IMR-90 (cell line): ENCODE measurements at regions not wholly inside any gene's neighbourhood (a gene's known extent, or its start where the extent isn't known, plus 50 kb on each side); places are given as distances from the start of the nearest gene placed in this dataset.

Experiments used
- ATAC-seq: fragments of 200-7000 bp; cut with Tn5 transposase; 2 replicates; pipeline ENCODE4 v1.9.1; 2020; ENCODE audit warnings: low read depth, mild to moderate bottlenecking, moderate library complexity
- BruUV-seq: library from RNA; stranded (reverse); fragments of 400-500 nt; replicated peaks from 2 replicates; lab custom pipeline; 2021; lab: Mats Ljungman, UMichigan
- CTCF ChIA-PET: fragments of 300-600 bp; formaldehyde crosslinking; extraction: SDS; loops from one replicate; lab custom pipeline; 2021; ENCODE audit warnings: antibody characterized with exemption; lab: Yijun Ruan, JAX
- POLR2A ChIA-PET: fragments of 300-600 bp; sonication (Branson Sonifier 250); formaldehyde crosslinking; loops from one replicate; lab custom pipeline; 2022; ENCODE audit warnings: antibody characterized with exemption; ENCODE audit not compliant: unreplicated experiment; lab: Charles Lee
- DNase-seq: peaks from one replicate; pipeline ENCODE4 v3.0.0; 2013
- H2AFZ ChIP-seq: replicated peaks from 2 replicates; pipeline ENCODE3; 2013; ENCODE audit warnings: low read length, mild to moderate bottlenecking; ENCODE audit not compliant: poor library complexity
- H2AK5ac ChIP-seq: 2 replicates; pipeline ENCODE4 v1.6.1; 2013; ENCODE audit warnings: low read depth, low read length, inconsistent platforms
- H2AK9ac ChIP-seq: replicated peaks from 2 replicates; pipeline ENCODE3; 2013; ENCODE audit warnings: mild to moderate bottlenecking, low read depth, low read length, moderate library complexity; ENCODE audit not compliant: poor library complexity
- H2BK120ac ChIP-seq: 2 replicates; pipeline ENCODE4 v1.6.1; 2013; ENCODE audit warnings: low read depth, low read length, inconsistent platforms
- H2BK15ac ChIP-seq: 3 replicates; pipeline ENCODE4 v1.6.1; 2013; ENCODE audit warnings: low read depth, low read length, inconsistent platforms
- H2BK20ac ChIP-seq: 2 replicates; pipeline ENCODE4 v1.6.1; 2013; ENCODE audit warnings: low read depth, mild to moderate bottlenecking, inconsistent platforms, low read length, moderate library complexity
- H2BK5ac ChIP-seq: 2 replicates; pipeline ENCODE4 v1.6.1; 2013; ENCODE audit warnings: mild to moderate bottlenecking, low read depth, low read length, inconsistent platforms; ENCODE audit not compliant: poor library complexity, severe bottlenecking
- H3K14ac ChIP-seq: replicated peaks from 2 replicates; pipeline ENCODE4 v1.6.1; 2013; ENCODE audit warnings: low read depth, low read length, inconsistent platforms
- H3K18ac ChIP-seq: 2 replicates; pipeline ENCODE4 v1.6.1; 2013; ENCODE audit warnings: low read depth, low read length, control low read depth
- H3K23ac ChIP-seq: 2 replicates; pipeline ENCODE4 v1.6.1; 2013; ENCODE audit warnings: low read depth, low read length, inconsistent platforms
- H3K27ac ChIP-seq: 2 replicates; pipeline ENCODE4 v1.5.1; 2013; ENCODE audit warnings: mild to moderate bottlenecking, control low read depth, low read length; ENCODE audit not compliant: insufficient read depth
- H3K27me3 ChIP-seq: 2 replicates; pipeline ENCODE4 v1.6.1; 2013; ENCODE audit warnings: low read length; ENCODE audit not compliant: control insufficient read depth, insufficient read depth
- H3K36me3 ChIP-seq: 2 replicates; pipeline ENCODE4 v1.6.1; 2013; ENCODE audit warnings: low read length, mixed read lengths; ENCODE audit not compliant: control insufficient read depth, insufficient read depth
- H3K4ac ChIP-seq: 2 replicates; pipeline ENCODE4 v1.6.1; 2013; ENCODE audit warnings: low read depth, low read length, inconsistent platforms
- H3K4me1 ChIP-seq: 2 replicates; pipeline ENCODE4 v1.6.1; 2013; ENCODE audit warnings: low read length, mixed read lengths; ENCODE audit not compliant: control insufficient read depth, insufficient read depth
- H3K4me2 ChIP-seq: 2 replicates; pipeline ENCODE4 v1.6.1; 2013; ENCODE audit warnings: low read depth, mild to moderate bottlenecking, control low read depth, low read length, moderate library complexity
- H3K4me3 ChIP-seq: 2 replicates; pipeline ENCODE4 v1.5.1; 2013; ENCODE audit warnings: low read depth, mild to moderate bottlenecking, control low read depth, low read length, moderate library complexity; ENCODE audit not compliant: insufficient read depth
- H3K56ac ChIP-seq: 2 replicates; pipeline ENCODE4 v1.6.1; 2013; ENCODE audit warnings: low read length, inconsistent platforms; ENCODE audit not compliant: insufficient read depth; ENCODE audit errors: extremely low read depth
- H3K79me1 ChIP-seq, 2 experiments: 2 replicates each; pipeline ENCODE4 v1.6.1; 2013; ENCODE audit warnings: low read length in 2 of 2, inconsistent platforms in 1 of 2, low read depth in 1 of 2
- H3K9ac ChIP-seq: 2 replicates; pipeline ENCODE4 v1.6.1; 2013; ENCODE audit warnings: low read depth, low read length, control low read depth
- H3K9me1 ChIP-seq: 2 replicates; pipeline ENCODE4 v1.6.1; 2013; ENCODE audit warnings: low read length, inconsistent platforms; ENCODE audit not compliant: insufficient read depth
- H3K9me3 ChIP-seq: 2 replicates; pipeline ENCODE4 v1.6.1; 2013; ENCODE audit warnings: low read length; ENCODE audit not compliant: control insufficient read depth, insufficient read depth
- H4K20me1 ChIP-seq: 2 replicates; pipeline ENCODE4 v1.6.1; 2013; ENCODE audit warnings: low read length, inconsistent platforms; ENCODE audit not compliant: insufficient read depth
- H4K5ac ChIP-seq: 2 replicates; pipeline ENCODE4 v1.6.1; 2013; ENCODE audit warnings: mild to moderate bottlenecking, low read depth, low read length, control low read depth
- H4K8ac ChIP-seq, 2 experiments: 2 replicates each; pipeline ENCODE4 v1.6.1; 2013; ENCODE audit warnings: low read depth in 2 of 2, low read length in 2 of 2, control low read depth in 1 of 2, inconsistent platforms in 1 of 2
- H4K91ac ChIP-seq: 2 replicates; pipeline ENCODE4 v1.6.1; 2013; ENCODE audit warnings: low read depth, low read length, inconsistent platforms; ENCODE audit not compliant: insufficient read depth
- BHLHE40 ChIP-seq: fragments of 150-350 bp; IDR thresholded peaks from 2 replicates; pipeline ENCODE4 v1.6.1; 2016; ENCODE audit warnings: mild to moderate bottlenecking, low read depth, low read length
- CHD1 ChIP-seq: IDR thresholded peaks from 2 replicates; pipeline ENCODE4 v1.6.1; 2012; ENCODE audit warnings: low read depth, low read length, improper control_type of control experiment
- CTCF ChIP-seq: conservative IDR thresholded peaks from 2 replicates; pipeline ENCODE4 v1.5.1; 2012; ENCODE audit warnings: mild to moderate bottlenecking, low read depth, low read length, improper control_type of control experiment
- ELK1 ChIP-seq: fragments of 150-350 bp; IDR thresholded peaks from 2 replicates; pipeline ENCODE4 v1.6.1; 2016; ENCODE audit warnings: low read depth, mild to moderate bottlenecking, low read length, moderate library complexity, borderline replicate concordance
- FOS ChIP-seq: fragments of 150-350 bp; IDR thresholded peaks from 2 replicates; pipeline ENCODE4 v1.6.1; 2016; ENCODE audit warnings: low read depth, low read length
- MAFK ChIP-seq: IDR thresholded peaks from 2 replicates; pipeline ENCODE4 v1.6.1; 2012; ENCODE audit warnings: low read depth, low read length, improper control_type of control experiment
- RCOR1 ChIP-seq: IDR thresholded peaks from 2 replicates; pipeline ENCODE4 v1.6.1; 2012; ENCODE audit warnings: mild to moderate bottlenecking, low read length, improper control_type of control experiment; ENCODE audit not compliant: insufficient replicate concordance
- RFX5 ChIP-seq: IDR thresholded peaks from 2 replicates; pipeline ENCODE4 v1.8.0; 2012; ENCODE audit warnings: low read depth, mild to moderate bottlenecking, low read length, moderate library complexity
- WGBS, 2 experiments: methylation state at CpG; one replicate each; pipeline versions ENCODE4 v1.1.5 to v1.1.7; 2013; ENCODE audit warnings: missing lambda C conversion rate in 2 of 2; ENCODE audit not compliant: insufficient read length in 1 of 2; ENCODE audit errors: extremely low coverage in 2 of 2; 5-methylcytosine and 5-hydroxymethylcytosine counted together
- dilution Hi-C: fragments of 300-500 bp; cut with HindIII; formaldehyde crosslinking; loops from one replicate; pipeline ENCODE4 v1.14.3; 2018; ENCODE audit warnings: low sequenced_read_pairs; ENCODE audit not compliant: unreplicated experiment
- in situ Hi-C: fragments of 300-500 bp; cut with MboI; formaldehyde crosslinking; loops from 3 replicates; pipeline ENCODE4 v1.14.3; 2019; ENCODE audit warnings: low sequenced_read_pairs, inconsistent platforms, mixed read lengths
- intact Hi-C: fragments of 100-400 bp; cut with micrococcal nuclease; formaldehyde crosslinking; loops from 2 replicates; pipeline ENCODE4 v1.10.0; 2022

GRCh38 chr1:228873709-228874108, 138.4 kb downstream of the RHOU start:
- Histone ChIP-seq H4K8ac (no peak overlapping the region), H2AFZ (no peak overlapping the region), H3K9me3 (no peaks in the 10 kb centered on the region), H3K36me3 (no peaks in the 10 kb centered on the region), H4K5ac (no peak overlapping the region), H3K23ac (no peak overlapping the region), H3K4me1 (peaks cover 4% of the 10 kb centered on the region; the same call in 1 of the 2 replicates), H3K4ac (no peak overlapping the region), H2BK120ac (no peak overlapping the region), H3K18ac (no peak overlapping the region), H3K79me1 (no peaks in the 10 kb centered on the region), H4K91ac (no peak overlapping the region), H2AK9ac (no peak overlapping the region), H3K4me3 (no peak overlapping the region), H3K56ac (no peak overlapping the region), H2BK15ac (no peak overlapping the region), H3K9me1 (no peaks in the 10 kb centered on the region), H2AK5ac (no peak overlapping the region), H3K9ac (no peak overlapping the region), H2BK5ac (no peak overlapping the region), H3K27ac (no peak overlapping the region), H3K14ac (no peak overlapping the region), H3K27me3 (peaks cover 14% of the 10 kb centered on the region), H2BK20ac (no peak overlapping the region), H4K20me1 (no peaks in the 10 kb centered on the region), H3K4me2 (no peak overlapping the region)
- no peak for TF ChIP-seq MAFK
- TF ChIP-seq FOS: no peak
- TF ChIP-seq BHLHE40: no peak
- no peak for TF ChIP-seq CTCF
- TF ChIP-seq ELK1: no peak
- no peak for TF ChIP-seq RFX5
- TF ChIP-seq RCOR1: no peak
- TF ChIP-seq CHD1: no peak
- intact Hi-C loops (no loop called here), in situ Hi-C loops (no loop called here), dilution Hi-C loops (no loop called here)
- CTCF ChIA-PET: interaction anchor here (0.6 kb wide), 1 partner anchor 13 kb away, joined by 4 read pairs; no protein-coding TSS in a partner anchor
- no peak for ATAC-seq
- POLR2A ChIA-PET: no interaction called here
- DNase-seq: no peak
- WGBS, 2 experiments: no CpG with 5 or more reads among the region's 3 CpGs
- BruUV-seq: no TSS peak
